Activated CD8-positive, alpha-beta memory T cell treated with anti-CD3 and anti-CD28 coated beads, Interleukin-2, amount 10 ng/mL, durations not matched to agents 7 days and 5 days (primary cell): ENCODE measurements at regions not wholly inside any gene's neighbourhood (a gene's known extent, or its start where the extent isn't known, plus 50 kb on each side); places are given as distances from the start of the nearest gene placed in this dataset.

Experiments
- ATAC-seq: fragments of 150-1000 bp; cut with Tn5 transposase; one replicate; pipeline ENCODE4 v1.10.0; 2021; ENCODE audit warnings: moderate library complexity
- CTCF ChIA-PET: fragments of 350-600 bp; sonication (Branson Sonifier 250); formaldehyde crosslinking; loops from one replicate; lab custom pipeline; 2021; ENCODE audit warnings: antibody characterized with exemption; lab: Charles Lee
- DNase-seq: peaks from one replicate; pipeline ENCODE4 v3.0.0-alpha.2; 2020
- H3K27ac Mint-ChIP-seq: one replicate; pipeline ENCODE4 v1.8.0; 2021; ENCODE audit warnings: mild to moderate bottlenecking, mixed read lengths
- H3K27me3 Mint-ChIP-seq: one replicate; pipeline ENCODE4 v1.8.0; 2021; ENCODE audit warnings: mixed read lengths
- H3K36me3 Mint-ChIP-seq: one replicate; pipeline ENCODE4 v1.8.0; 2021; ENCODE audit warnings: mild to moderate bottlenecking, mixed read lengths
- H3K4me1 Mint-ChIP-seq: one replicate; pipeline ENCODE4 v1.8.0; 2021; ENCODE audit warnings: mixed read lengths
- H3K4me3 Mint-ChIP-seq: one replicate; pipeline ENCODE4 v1.8.0; 2021; ENCODE audit warnings: mild to moderate bottlenecking, moderate library complexity, mixed read lengths
- H3K9me3 Mint-ChIP-seq: one replicate; pipeline ENCODE4 v1.8.0; 2022; ENCODE audit warnings: low read depth, mixed read lengths

DNA sequence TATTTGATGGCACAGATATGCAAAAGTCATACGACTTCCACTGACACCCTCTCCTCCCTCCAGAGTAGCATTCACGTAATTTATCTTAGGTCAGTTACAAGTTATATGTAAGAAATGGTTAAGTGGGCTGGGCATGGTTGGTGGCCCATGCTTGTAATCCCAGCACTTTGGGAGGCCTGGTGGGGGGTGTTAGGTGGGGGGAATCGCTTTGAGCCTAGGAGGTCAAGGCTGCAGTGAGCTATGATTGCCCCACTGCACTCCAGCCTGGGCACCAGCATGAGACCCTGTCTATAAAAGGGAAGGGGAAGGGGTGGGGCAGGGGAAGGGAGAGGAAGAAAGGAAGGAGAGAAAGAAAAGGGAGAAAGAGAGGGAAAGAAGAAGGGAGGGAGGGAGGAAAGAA, 202.8 kb downstream of the AUH start:
- Mint-ChIP-seq H3K27me3 (no peaks in the 10 kb centered on the region), H3K36me3 (peaks cover 44% of the 10 kb centered on the region), H3K4me1 (peaks cover 85% of the 10 kb centered on the region), H3K4me3 (peak overlapping the region; percentile 54), H3K27ac (peak overlapping the region; percentile 71), H3K9me3 (peaks cover 5% of the 10 kb centered on the region)
- ATAC-seq (no peak), DNase-seq (peak; percentile 16)
- CTCF ChIA-PET: interaction anchor here (1.4 to 2.0 kb wide), 3 partner anchors 8 to 122 kb away, joined by 5 to 9 read pairs (median 5); no protein-coding TSS in a partner anchor

DNA sequence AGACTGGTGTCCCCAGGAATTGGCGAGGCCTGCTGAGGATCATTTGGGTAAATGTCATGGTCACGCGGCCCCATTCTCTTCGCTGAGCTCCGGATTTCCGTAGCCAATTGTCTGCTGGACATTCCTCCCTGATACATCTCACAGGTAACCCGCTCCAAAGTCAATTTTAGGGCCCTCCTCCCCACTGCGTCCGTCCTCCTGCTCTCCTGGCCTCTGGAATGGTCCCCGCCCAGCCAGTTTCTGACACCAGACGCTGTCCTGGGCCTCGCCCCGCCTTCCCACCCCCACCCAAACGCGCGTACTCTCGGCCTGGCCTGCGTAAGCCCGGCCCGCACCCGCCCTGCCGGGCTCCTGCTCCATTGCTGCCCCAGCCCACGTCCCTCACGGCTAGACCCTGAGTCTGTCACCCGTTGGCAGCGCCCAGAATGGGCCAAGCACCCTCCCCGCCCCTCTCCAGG, 202.0 kb downstream of the AUH start:
- H3K4me1 Mint-ChIP-seq: peaks cover 85% of the 10 kb centered on the region
- H3K27me3 Mint-ChIP-seq: no peaks in the 10 kb centered on the region
- ATAC-seq: no peak
- H3K27ac Mint-ChIP-seq: peak overlapping the region; percentile 71
- CTCF ChIA-PET: interaction anchor here (1.4 to 2.0 kb wide), 2 partner anchors 8 to 15 kb away, joined by 5 to 9 read pairs; no protein-coding TSS in a partner anchor
- peak; percentile 38 for DNase-seq
- peaks cover 36% of the 10 kb centered on the region for H3K36me3 Mint-ChIP-seq
- H3K4me3 Mint-ChIP-seq: peak overlapping the region; percentile 54
- no peaks in the 10 kb centered on the region for H3K9me3 Mint-ChIP-seq

GRCh38 chr9:91160181-91160580, 201.5 kb downstream of the AUH start:
- Mint-ChIP-seq H3K27ac (no peak overlapping the region), H3K9me3 (no peaks in the 10 kb centered on the region), H3K4me3 (no peak overlapping the region), H3K36me3 (peaks cover 31% of the 10 kb centered on the region), H3K27me3 (no peaks in the 10 kb centered on the region), H3K4me1 (peaks cover 85% of the 10 kb centered on the region)
- CTCF ChIA-PET: interaction anchor here (1.4 to 2.0 kb wide), 2 partner anchors 9 to 15 kb away, joined by 5 to 9 read pairs; no protein-coding TSS in a partner anchor
- no peak for DNase-seq
- no peak for ATAC-seq

- Mint-ChIP-seq H3K4me3 (peak overlapping the region; percentile 81), H3K9me3 (no peaks in the 10 kb centered on the region), H3K36me3 (peaks cover 25% of the 10 kb centered on the region), H3K27me3 (no peaks in the 10 kb centered on the region), H3K27ac (peak overlapping the region; percentile 95), H3K4me1 (peaks cover 84% of the 10 kb centered on the region)
- CTCF ChIA-PET: interaction anchor here (1.1 to 5.2 kb wide), 4 partner anchors 9 to 123 kb away, joined by 3 to 55 read pairs (median 11); no protein-coding TSS in a partner anchor
- ATAC-seq (no peak), DNase-seq (no peak)
These were observed 200.9 kb downstream of the AUH start for GRCh38 chr9:91160599-91161464.

GRCh38 chr9:91161465-91162300, 200.0 kb downstream of the AUH start:
- Mint-ChIP-seq H3K4me3 (peak overlapping the region; percentile 81), H3K27me3 (no peaks in the 10 kb centered on the region), H3K9me3 (no peaks in the 10 kb centered on the region), H3K36me3 (peaks cover 16% of the 10 kb centered on the region), H3K27ac (peak overlapping the region; percentile 95), H3K4me1 (peaks cover 82% of the 10 kb centered on the region)
- CTCF ChIA-PET: interaction anchor here (1.1 to 5.2 kb wide), 8 partner anchors 10 to 127 kb away, joined by 3 to 55 read pairs (median 18); no protein-coding TSS in a partner anchor
- no peak for DNase-seq
- ATAC-seq: no peak

DNA sequence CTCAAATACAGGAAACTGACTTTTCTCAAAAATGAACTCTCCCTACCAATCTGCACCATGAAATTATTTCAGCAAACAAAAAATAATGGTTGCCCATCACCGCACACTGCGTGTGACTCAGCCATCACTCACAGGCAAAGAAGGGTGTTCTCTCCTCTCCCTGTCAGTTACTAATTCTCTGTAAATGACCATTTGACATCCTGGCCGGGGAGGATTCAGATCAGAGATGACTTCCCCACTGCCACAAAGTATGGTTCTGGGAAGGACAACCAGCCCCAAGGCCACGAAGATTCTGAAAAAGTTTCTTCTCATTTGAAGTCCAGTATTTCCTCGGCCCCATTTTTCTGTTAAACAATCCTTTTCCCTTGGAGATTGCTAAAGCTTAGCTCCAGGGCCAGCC, 199.4 kb downstream of the AUH start:
- CTCF ChIA-PET: interaction anchor here (1.2 to 5.2 kb wide), 8 partner anchors 11 to 267 kb away, joined by 3 to 55 read pairs (median 18); no protein-coding TSS in a partner anchor
- ATAC-seq: peak; percentile 11

GRCh38 chr9:91162784-91163443, 198.8 kb downstream of the AUH start:
- CTCF ChIA-PET: interaction anchor here (1.1 to 5.2 kb wide), 13 partner anchors 11 to 266 kb away, joined by 3 to 55 read pairs (median 13); no protein-coding TSS in a partner anchor
- Mint-ChIP-seq H3K27ac (peak overlapping the region; percentile 95), H3K27me3 (no peaks in the 10 kb centered on the region), H3K36me3 (peaks cover 14% of the 10 kb centered on the region), H3K9me3 (peaks cover under 1% of the 10 kb centered on the region), H3K4me3 (peak overlapping the region; percentile 81), H3K4me1 (peaks cover 79% of the 10 kb centered on the region)
- ATAC-seq (peak; percentile 55), DNase-seq (peak; percentile 92)

More for the DNA sequence above, 199.4 kb downstream of the AUH start:
- peak; percentile 71 for DNase-seq
- Mint-ChIP-seq H3K27ac (peak overlapping the region; percentile 95), H3K36me3 (peaks cover 13% of the 10 kb centered on the region), H3K4me3 (peak overlapping the region; percentile 81), H3K27me3 (no peaks in the 10 kb centered on the region), H3K4me1 (peaks cover 79% of the 10 kb centered on the region), H3K9me3 (no peaks in the 10 kb centered on the region)

GRCh38 chr9:91163444-91163772, 198.3 kb downstream of the AUH start:
- peaks cover 14% of the 10 kb centered on the region for H3K36me3 Mint-ChIP-seq
- DNase-seq: no peak

GRCh38 chr9:91163773-91164471, 197.8 kb downstream of the AUH start:
- DNase-seq (peak; percentile 85), ATAC-seq (peak; percentile 43)
- H3K4me3 Mint-ChIP-seq: peak overlapping the region; percentile 81
- H3K27ac Mint-ChIP-seq: peak overlapping the region; percentile 95
- H3K4me1 Mint-ChIP-seq: peaks cover 75% of the 10 kb centered on the region
- H3K9me3 Mint-ChIP-seq: peaks cover 3% of the 10 kb centered on the region
- CTCF ChIA-PET: interaction anchor here (0.8 to 5.2 kb wide), 19 partner anchors 8 to 262 kb away, joined by 3 to 55 read pairs (median 7); partner anchors contain the start of gene NFIL3
- H3K27me3 Mint-ChIP-seq: no peaks in the 10 kb centered on the region
- H3K36me3 Mint-ChIP-seq: peaks cover 14% of the 10 kb centered on the region

More at GRCh38 chr9:91163444-91163772, 198.3 kb downstream of the AUH start:
- ATAC-seq: peak; percentile 28
- no peaks in the 10 kb centered on the region for H3K27me3 Mint-ChIP-seq
- CTCF ChIA-PET: interaction anchor here (0.9 to 5.2 kb wide), 14 partner anchors 8 to 266 kb away, joined by 3 to 55 read pairs (median 12); no protein-coding TSS in a partner anchor
- peak overlapping the region; percentile 81 for H3K4me3 Mint-ChIP-seq
- peaks cover 77% of the 10 kb centered on the region for H3K4me1 Mint-ChIP-seq
- peak overlapping the region; percentile 95 for H3K27ac Mint-ChIP-seq
- H3K9me3 Mint-ChIP-seq: peaks cover 3% of the 10 kb centered on the region
